Fibroblast of lung (primary cell): ENCODE measurements at regions not wholly inside any gene's neighbourhood (a gene's known extent, or its start where the extent isn't known, plus 50 kb on each side); places are given as distances from the start of the nearest gene placed in this dataset.

ENCODE experiments used
- EZH2 ChIP-seq: IDR thresholded peaks from 2 replicates; pipeline ENCODE4 v1.5.1; 2012; ENCODE audit warnings: low read length, control low read depth, mild to moderate bottlenecking; ENCODE audit errors: missing control alignments
- TF ChIP-seq, protein P1 (sequence below), 2 donors: IDR thresholded peaks in 1 of 2; conservative IDR thresholded peaks in 1 of 2; 1 replicate in 1 of 2; 2 replicates in 1 of 2; pipeline ENCODE4 v1.5.1; 2011 to 2012; ENCODE audit warnings: low read length in 2 of 2, control low read depth in 1 of 2, inconsistent platforms in 1 of 2, low read depth in 1 of 2, mild to moderate bottlenecking in 1 of 2

DNA sequence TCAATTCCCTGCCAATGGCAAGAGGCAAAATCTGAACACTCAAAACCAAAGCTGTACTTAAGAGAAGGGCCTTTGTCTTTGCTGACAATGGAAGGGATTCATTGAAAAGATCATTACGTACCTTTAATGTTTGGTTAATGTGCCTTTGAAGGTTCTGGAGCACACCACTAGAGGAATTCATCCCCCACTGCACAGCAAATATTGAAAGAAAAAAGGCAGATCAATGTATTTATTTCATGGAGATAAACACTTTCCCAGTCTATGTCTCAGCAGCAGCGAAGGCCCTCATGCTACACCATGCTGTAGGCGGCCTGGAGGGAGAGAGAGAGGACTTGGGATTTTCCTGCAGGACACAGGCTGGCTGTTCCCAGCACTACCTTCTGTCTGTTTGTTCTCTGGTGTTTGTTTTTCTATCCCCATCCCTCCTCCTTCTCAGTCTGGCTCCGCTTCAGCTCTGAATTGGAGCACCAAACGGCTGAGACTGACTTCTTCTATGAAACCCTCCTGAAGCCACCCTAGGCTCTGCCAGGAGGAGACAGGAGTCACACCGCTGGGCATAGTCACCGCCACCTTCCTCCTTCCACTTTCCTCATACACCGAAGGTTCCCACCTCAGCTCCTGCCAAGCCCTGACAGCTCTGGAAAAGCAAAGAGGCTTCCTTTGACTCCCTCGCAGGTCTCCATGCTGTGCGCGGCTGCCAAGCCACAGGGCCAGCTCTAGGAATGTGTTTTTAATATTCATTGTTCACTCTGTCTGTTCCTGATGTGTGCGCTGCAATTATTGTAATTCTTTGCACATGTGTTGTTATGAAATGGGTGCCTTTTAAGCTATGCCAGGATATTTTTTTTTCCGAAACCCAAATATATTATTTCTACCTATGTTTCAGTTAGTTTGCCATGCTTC lies 301.5 kb downstream of the FZD1 start:
- TF ChIP-seq, protein P1, sequence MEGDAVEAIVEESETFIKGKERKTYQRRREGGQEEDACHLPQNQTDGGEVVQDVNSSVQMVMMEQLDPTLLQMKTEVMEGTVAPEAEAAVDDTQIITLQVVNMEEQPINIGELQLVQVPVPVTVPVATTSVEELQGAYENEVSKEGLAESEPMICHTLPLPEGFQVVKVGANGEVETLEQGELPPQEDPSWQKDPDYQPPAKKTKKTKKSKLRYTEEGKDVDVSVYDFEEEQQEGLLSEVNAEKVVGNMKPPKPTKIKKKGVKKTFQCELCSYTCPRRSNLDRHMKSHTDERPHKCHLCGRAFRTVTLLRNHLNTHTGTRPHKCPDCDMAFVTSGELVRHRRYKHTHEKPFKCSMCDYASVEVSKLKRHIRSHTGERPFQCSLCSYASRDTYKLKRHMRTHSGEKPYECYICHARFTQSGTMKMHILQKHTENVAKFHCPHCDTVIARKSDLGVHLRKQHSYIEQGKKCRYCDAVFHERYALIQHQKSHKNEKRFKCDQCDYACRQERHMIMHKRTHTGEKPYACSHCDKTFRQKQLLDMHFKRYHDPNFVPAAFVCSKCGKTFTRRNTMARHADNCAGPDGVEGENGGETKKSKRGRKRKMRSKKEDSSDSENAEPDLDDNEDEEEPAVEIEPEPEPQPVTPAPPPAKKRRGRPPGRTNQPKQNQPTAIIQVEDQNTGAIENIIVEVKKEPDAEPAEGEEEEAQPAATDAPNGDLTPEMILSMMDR (conservative IDR thresholded peaks at IDR 0.05 in 1 of 2, IDR thresholded peaks at IDR 0.05 in 1 of 2; ENCODE audit: low read depth in 1 of 2, low read length in 2 of 2), result no peak
- no peak for TF ChIP-seq EZH2
